C4-2B (cell line): ENCODE measurements at regions not wholly inside any gene's neighbourhood (a gene's known extent, or its start where the extent isn't known, plus 50 kb on each side); places are given as distances from the start of the nearest gene placed in this dataset.

Experiments used
- CTCF ChIP-seq: fragments of 450-650 bp; conservative IDR thresholded peaks from 2 replicates; pipeline ENCODE4 v1.5.1; 2017; ENCODE audit warnings: mild to moderate bottlenecking
- ZFX ChIP-seq: fragments of 450-650 bp; IDR thresholded peaks from 2 replicates; pipeline ENCODE4 v1.6.1; 2017

GRCh38 chr2:147356157-147356556 lies 488.7 kb upstream of the ACVR2A start:
- TF ChIP-seq CTCF (no peak), ZFX (no peak)
